ENCODE measurements at regions not wholly inside any gene's neighbourhood (a gene's known extent, or its start where the extent isn't known, plus 50 kb on each side); places are given as distances from the start of the nearest gene placed in this dataset.
"Not testable (repeated sequence)": the region's sequence is repeated elsewhere in the genome, so short reads cannot be mapped to it uniquely, and the experiment has no call there.

GRCh38 chr13:68923995-68924394 lies 1183.6 kb upstream of the ATXN8OS start:
- DNase-seq, result no peak

GRCh38 chr13:68908879-68909278 lies 1198.7 kb upstream of the ATXN8OS start:
- DNase-seq, result no peak

GRCh38 chr13:68905186-68905585 lies 1202.4 kb upstream of the ATXN8OS start:
- no peak for DNase-seq

- no peak for DNase-seq
Observed at GRCh38 chr13:68897331-68897928, 1210.2 kb upstream of the ATXN8OS start.

- no peak for DNase-seq
Observed at GRCh38 chr13:68895696-68896095, 1211.9 kb upstream of the ATXN8OS start.

- DNase-seq, result not testable (repeated sequence)
Observed at GRCh38 chr13:68893721-68894120, 1213.9 kb upstream of the ATXN8OS start.

GRCh38 chr13:68892596-68892995 lies 1215.0 kb upstream of the ATXN8OS start:
- DNase-seq, result not testable (repeated sequence)

GRCh38 chr13:68890101-68890500 lies 1217.5 kb upstream of the ATXN8OS start:
- DNase-seq, result not testable (repeated sequence)

GRCh38 chr13:68888832-68889231 lies 1218.8 kb upstream of the ATXN8OS start:
- no peak for DNase-seq

GRCh38 chr13:68872338-68872737 lies 1235.3 kb upstream of the ATXN8OS start:
- DNase-seq, result no peak

GRCh38 chr13:68851026-68851425 lies 1256.6 kb upstream of the ATXN8OS start:
- DNase-seq, result no peak

- DNase-seq, result no peak
Observed at GRCh38 chr13:68850160-68850559, 1257.5 kb upstream of the ATXN8OS start.

- no peak for DNase-seq
Observed at GRCh38 chr13:68846663-68847062, 1261.0 kb upstream of the ATXN8OS start.

GRCh38 chr13:68834375-68834774 lies 1273.3 kb upstream of the ATXN8OS start:
- no peak for DNase-seq

- DNase-seq, result no peak
Observed at GRCh38 chr13:68816715-68817114, 1290.9 kb upstream of the ATXN8OS start.

GRCh38 chr13:68813180-68813796 lies 1294.3 kb upstream of the ATXN8OS start:
- no peak for DNase-seq

- no peak for DNase-seq
Observed at GRCh38 chr13:68810660-68811059, 1297.0 kb upstream of the ATXN8OS start.

- no peak for DNase-seq
Observed at GRCh38 chr13:68808456-68808855, 1299.2 kb upstream of the ATXN8OS start.

GRCh38 chr13:68806125-68806524 lies 1301.5 kb upstream of the ATXN8OS start:
- DNase-seq, result no peak

- no peak for DNase-seq
Observed at GRCh38 chr13:68784275-68784674, 1323.4 kb upstream of the ATXN8OS start.

GRCh38 chr13:68759617-68760016 lies 1348.0 kb upstream of the ATXN8OS start:
- DNase-seq, result no peak

- no peak for DNase-seq
Observed at GRCh38 chr13:68749796-68750195, 1357.8 kb upstream of the ATXN8OS start.

- DNase-seq, result no peak
Observed at GRCh38 chr13:68748038-68748437, 1359.6 kb upstream of the ATXN8OS start.

GRCh38 chr13:68745502-68745901 lies 1362.1 kb upstream of the ATXN8OS start:
- no peak for DNase-seq

GRCh38 chr13:68736961-68737360 lies 1370.7 kb upstream of the ATXN8OS start:
- no peak for DNase-seq
